HEK293T (cell line): ENCODE measurements at regions not wholly inside any gene's neighbourhood (a gene's known extent, or its start where the extent isn't known, plus 50 kb on each side); places are given as distances from the start of the nearest gene placed in this dataset.

Source experiments
- CTCF ChIA-PET: fragments of 350-600 bp; formaldehyde crosslinking; extraction: SDS; loops from one replicate; lab custom pipeline; 2021; ENCODE audit warnings: antibody characterized with exemption, inconsistent platforms; lab: Yijun Ruan, JAX
- POLR2A ChIA-PET: fragments of 350-600 bp; formaldehyde crosslinking; extraction: SDS; loops from one replicate; lab custom pipeline; 2020; ENCODE audit warnings: antibody characterized with exemption, inconsistent platforms; lab: Yijun Ruan, JAX
- DNase-seq: peaks from one replicate; pipeline ENCODE4 v3.0.0; 2012; ENCODE audit warnings: mixed read lengths; ENCODE audit errors: extremely low spot score
- ARNT ChIP-seq: fragments of 450-650 bp; IDR thresholded peaks from 2 replicates; pipeline ENCODE4 v1.6.1; 2017; ENCODE audit warnings: mild to moderate bottlenecking
- BHLHE40 ChIP-seq: fragments of 450-650 bp; IDR thresholded peaks from 2 replicates; pipeline ENCODE4 v1.6.1; 2016; ENCODE audit warnings: mild to moderate bottlenecking, moderate library complexity, borderline replicate concordance
- CTBP1 ChIP-seq: fragments of 450-650 bp; IDR thresholded peaks from 2 replicates; pipeline ENCODE4 v1.6.1; 2016; ENCODE audit warnings: borderline replicate concordance
- ELF4 ChIP-seq: fragments of 450-650 bp; IDR thresholded peaks from 2 replicates; pipeline ENCODE4 v1.6.1; 2017; ENCODE audit warnings: antibody characterized with exemption
- FOXA1 ChIP-seq: fragments of 450-650 bp; IDR thresholded peaks from 2 replicates; pipeline ENCODE4 v1.6.1; 2016; ENCODE audit warnings: mild to moderate bottlenecking
- FOXK2 ChIP-seq: fragments of 450-650 bp; IDR thresholded peaks from 2 replicates; pipeline ENCODE4 v1.6.1; 2016; ENCODE audit warnings: mild to moderate bottlenecking
- FOXM1 ChIP-seq: fragments of 450-650 bp; IDR thresholded peaks from 2 replicates; pipeline ENCODE4 v1.6.1; 2017; ENCODE audit warnings: mild to moderate bottlenecking, borderline replicate concordance
- HDGF ChIP-seq: fragments of 450-650 bp; IDR thresholded peaks from 2 replicates; pipeline ENCODE4 v1.6.1; 2017; ENCODE audit warnings: antibody characterized with exemption, borderline replicate concordance
- L3MBTL2 ChIP-seq: fragments of 450-650 bp; conservative IDR thresholded peaks from 2 replicates; pipeline ENCODE4 v1.6.1; 2016; ENCODE audit warnings: mild to moderate bottlenecking
- LEF1 ChIP-seq: fragments of 450-650 bp; IDR thresholded peaks from 2 replicates; pipeline ENCODE4 v1.6.1; 2017; ENCODE audit warnings: mild to moderate bottlenecking, borderline replicate concordance
- NFRKB ChIP-seq: fragments of 450-650 bp; IDR thresholded peaks from 2 replicates; pipeline ENCODE4 v1.6.1; 2016; ENCODE audit warnings: mild to moderate bottlenecking, moderate library complexity
- PKNOX1 ChIP-seq: fragments of 450-650 bp; IDR thresholded peaks from 2 replicates; pipeline ENCODE4 v1.6.1; 2016
- SP1 ChIP-seq: fragments of 450-650 bp; IDR thresholded peaks from 2 replicates; pipeline ENCODE4 v1.6.1; 2017
- SUZ12 ChIP-seq: fragments of 450-650 bp; IDR thresholded peaks from 2 replicates; pipeline ENCODE4 v1.6.1; 2016; ENCODE audit warnings: mild to moderate bottlenecking
- TARDBP ChIP-seq: fragments of 450-650 bp; IDR thresholded peaks from 2 replicates; pipeline ENCODE4 v1.6.1; 2016
- ZNF384 ChIP-seq: fragments of 450-650 bp; IDR thresholded peaks from 2 replicates; pipeline ENCODE4 v1.6.1; 2016

- ChIA-PET POLR2A (no interaction called here), CTCF (no interaction called here)
- no peak for DNase-seq
- TF ChIP-seq SUZ12 (no peak), LEF1 (no peak), L3MBTL2 (no peak), ZNF384 (no peak), PKNOX1 (no peak), BHLHE40 (no peak), FOXK2 (no peak), ARNT (no peak), FOXA1 (no peak)
Observed at GRCh38 chr9:38253200-38253599, 139.3 kb upstream of the ALDH1B1 start.

- POLR2A ChIA-PET = no interaction called here
- no peak for DNase-seq
- TF ChIP-seq LEF1 (no peak), ELF4 (no peak), PKNOX1 (no peak), FOXM1 (no peak), FOXA1 (no peak), BHLHE40 (no peak), ZNF384 (no peak), SP1 (no peak)
- CTCF ChIA-PET = no interaction called here
Observed at GRCh38 chr9:38251036-38251860, 141.3 kb upstream of the ALDH1B1 start.

GRCh38 chr9:38250279-38251035 lies 142.0 kb upstream of the ALDH1B1 start:
- CTCF ChIA-PET = no interaction called here
- POLR2A ChIA-PET = no interaction called here
- no peak for DNase-seq
- no peak for TF ChIP-seq ARNT
- TF ChIP-seq BHLHE40 = no peak
- TF ChIP-seq FOXK2 = no peak
- TF ChIP-seq FOXA1 = no peak
- no peak for TF ChIP-seq FOXM1

GRCh38 chr9:38249587-38250210 lies 142.8 kb upstream of the ALDH1B1 start:
- ChIA-PET POLR2A (no interaction called here), CTCF (no interaction called here)
- TF ChIP-seq LEF1 (no peak), BHLHE40 (no peak), TARDBP (no peak), FOXK2 (no peak), L3MBTL2 (no peak), HDGF (no peak), SP1 (no peak), ARNT (no peak), SUZ12 (no peak), ELF4 (no peak)
- no peak for DNase-seq

GRCh38 chr9:38249049-38249448 lies 143.5 kb upstream of the ALDH1B1 start:
- CTCF ChIA-PET = interaction anchor here (0.6 kb wide), 1 partner anchor 168 kb away, joined by 3 read pairs; no protein-coding TSS in a partner anchor
- POLR2A ChIA-PET = no interaction called here
- no peak for DNase-seq

GRCh38 chr9:38246833-38247232 lies 145.7 kb upstream of the ALDH1B1 start:
- no peak for TF ChIP-seq ARNT
- no peak for TF ChIP-seq L3MBTL2
- TF ChIP-seq TARDBP = no peak
- no peak for TF ChIP-seq FOXA1
- TF ChIP-seq FOXK2 = no peak
- no peak for TF ChIP-seq SUZ12
- TF ChIP-seq NFRKB = no peak
- TF ChIP-seq ELF4 = no peak
- no peak for TF ChIP-seq HDGF
- TF ChIP-seq LEF1 = no peak
- TF ChIP-seq ZNF384 = no peak
- TF ChIP-seq SP1 = no peak
- no peak for TF ChIP-seq CTBP1
- no peak for TF ChIP-seq FOXM1
- TF ChIP-seq PKNOX1 = no peak
- POLR2A ChIA-PET = no interaction called here
- DNase-seq = no peak
- CTCF ChIA-PET = no interaction called here

More at GRCh38 chr9:38249049-38249448, 143.5 kb upstream of the ALDH1B1 start:
- TF ChIP-seq FOXM1 (no peak), NFRKB (no peak), SUZ12 (no peak)
